ENCODE measurements at regions not wholly inside any gene's neighbourhood (a gene's known extent, or its start where the extent isn't known, plus 50 kb on each side); places are given as distances from the start of the nearest gene placed in this dataset.

GRCh38 chr17:6901086-6901485, 69.6 kb upstream of the TEKT1 start:
- TF ChIP-seq, protein P1, sequence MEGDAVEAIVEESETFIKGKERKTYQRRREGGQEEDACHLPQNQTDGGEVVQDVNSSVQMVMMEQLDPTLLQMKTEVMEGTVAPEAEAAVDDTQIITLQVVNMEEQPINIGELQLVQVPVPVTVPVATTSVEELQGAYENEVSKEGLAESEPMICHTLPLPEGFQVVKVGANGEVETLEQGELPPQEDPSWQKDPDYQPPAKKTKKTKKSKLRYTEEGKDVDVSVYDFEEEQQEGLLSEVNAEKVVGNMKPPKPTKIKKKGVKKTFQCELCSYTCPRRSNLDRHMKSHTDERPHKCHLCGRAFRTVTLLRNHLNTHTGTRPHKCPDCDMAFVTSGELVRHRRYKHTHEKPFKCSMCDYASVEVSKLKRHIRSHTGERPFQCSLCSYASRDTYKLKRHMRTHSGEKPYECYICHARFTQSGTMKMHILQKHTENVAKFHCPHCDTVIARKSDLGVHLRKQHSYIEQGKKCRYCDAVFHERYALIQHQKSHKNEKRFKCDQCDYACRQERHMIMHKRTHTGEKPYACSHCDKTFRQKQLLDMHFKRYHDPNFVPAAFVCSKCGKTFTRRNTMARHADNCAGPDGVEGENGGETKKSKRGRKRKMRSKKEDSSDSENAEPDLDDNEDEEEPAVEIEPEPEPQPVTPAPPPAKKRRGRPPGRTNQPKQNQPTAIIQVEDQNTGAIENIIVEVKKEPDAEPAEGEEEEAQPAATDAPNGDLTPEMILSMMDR (conservative IDR thresholded peaks at IDR 0.05; ENCODE audit: low read depth, low read length), result no peak
- TF ChIP-seq EZH2 (IDR thresholded peaks at IDR 0.05; ENCODE audit: borderline replicate concordance, low read depth, low read length, poor library complexity, severe bottlenecking), result no peak
